ENCODE measurements at regions not wholly inside any gene's neighbourhood (a gene's known extent, or its start where the extent isn't known, plus 50 kb on each side); places are given as distances from the start of the nearest gene placed in this dataset.
"Not testable (repeated sequence)": the region's sequence is repeated elsewhere in the genome, so short reads cannot be mapped to it uniquely, and the experiment has no call there.

DNA sequence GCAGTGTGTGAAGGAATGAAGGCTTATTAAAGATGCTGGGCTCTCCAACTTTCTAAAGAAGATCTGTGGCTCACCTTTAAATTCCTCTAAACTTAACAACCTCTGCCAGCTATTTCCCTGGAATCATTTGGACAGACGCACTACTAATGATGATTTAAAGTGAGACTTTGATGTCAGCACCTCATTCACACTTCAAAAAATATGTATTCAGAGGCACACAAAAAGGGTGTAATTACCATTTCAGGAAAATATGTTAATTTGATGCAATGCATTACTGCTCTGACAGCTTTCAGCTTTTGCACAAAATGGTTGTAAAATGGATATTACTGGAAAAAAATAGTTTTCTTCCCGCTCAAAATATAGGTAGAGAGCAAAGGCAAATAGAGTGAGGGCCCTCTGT is 423.9 kb upstream of the ASIC2 start:
- CTCF ChIA-PET (ENCODE audit: low intra/inter-chr PET ratio, low total read pairs): no interaction called here
- Histone ChIP-seq H2AFZ (ENCODE audit: low read length) (no peak overlapping the region), H3K79me2 (ENCODE audit: insufficient read depth, low read length) (no peaks in the 10 kb centered on the region), H3K4me3 (replicated peaks in 1 of 3; ENCODE audit: insufficient read depth in 1 of 3, low read depth in 2 of 3, low read length in 3 of 3) (no peak overlapping the region), H3K9ac (ENCODE audit: insufficient read depth, low read depth, low read length) (no peak overlapping the region), H3K4me1 (ENCODE audit: insufficient read depth, low read length) (no peaks in the 10 kb centered on the region), H3K36me3 (replicated peaks in 1 of 2; ENCODE audit: control insufficient read depth in 1 of 2, insufficient read depth in 2 of 2, low read length in 2 of 2) (no peaks in the 10 kb centered on the region), H3K9me3 (ENCODE audit: low read length) (no peaks in the 10 kb centered on the region), H3K27ac (ENCODE audit: extremely low read length, insufficient read depth, low read length) (no peak overlapping the region), H4K20me1 (ENCODE audit: insufficient read depth, low read length) (no peaks in the 10 kb centered on the region), H3K4me2 (ENCODE audit: low read depth, low read length) (no peak overlapping the region), H3K27me3 (ENCODE audit: control insufficient read depth in 1 of 2, insufficient read depth in 2 of 2, low read length in 2 of 2) (0 out of 5 replicates have a peak, but pooled peaks cover 0 to 2% of the 10 kb centered on the region in 2 experiments)
- ATAC-seq (no peak), FAIRE-seq (no peak), DNase-seq (ENCODE audit: low spot score) (no peak)
- intact Hi-C loops (cut with micrococcal nuclease; ENCODE audit: unreplicated experiment): no loop called here
- in situ Hi-C loops (cut with HindIII; ENCODE audit: extremely low pct_ligation_motif_present, low pct_unique_long_range_greater_than_20kb): no loop called here
- 0% methylated on average over 2 of the region's 2 CpGs for WGBS (ENCODE audit: low lambda C conversion rate)
- BruUV-seq (replicated peaks): no TSS peak
- POLR2A ChIA-PET: no interaction called here
- TF ChIP-seq ZNF207 (IDR thresholded peaks at IDR 0.05; ENCODE audit: borderline replicate concordance) (no peak), NCOA2 (CRISPR knock-in tag; IDR thresholded peaks at IDR 0.05) (no peak), ZNF33A (CRISPR knock-in tag; IDR thresholded peaks at IDR 0.05; ENCODE audit: borderline replicate concordance) (no peak), ZNF703 (CRISPR knock-in tag; IDR thresholded peaks at IDR 0.05; ENCODE audit: borderline replicate concordance) (no peak), DNMT3B (CRISPR knock-in tag; conservative IDR thresholded peaks at IDR 0.05) (no peak), FOXM1 (CRISPR knock-in tag; IDR thresholded peaks at IDR 0.05) (no peak), ZNF329 (CRISPR knock-in tag; IDR thresholded peaks at IDR 0.05; ENCODE audit: low read depth) (no peak), RFX3 (CRISPR knock-in tag; IDR thresholded peaks at IDR 0.05) (no peak), ZNF34 (CRISPR knock-in tag; IDR thresholded peaks at IDR 0.05; ENCODE audit: borderline replicate concordance) (no peak), ZNF709 (CRISPR knock-in tag; IDR thresholded peaks at IDR 0.05) (no peak), ZNF713 (CRISPR knock-in tag; IDR thresholded peaks at IDR 0.05) (no peak)
- TF ChIP-seq, protein P1, sequence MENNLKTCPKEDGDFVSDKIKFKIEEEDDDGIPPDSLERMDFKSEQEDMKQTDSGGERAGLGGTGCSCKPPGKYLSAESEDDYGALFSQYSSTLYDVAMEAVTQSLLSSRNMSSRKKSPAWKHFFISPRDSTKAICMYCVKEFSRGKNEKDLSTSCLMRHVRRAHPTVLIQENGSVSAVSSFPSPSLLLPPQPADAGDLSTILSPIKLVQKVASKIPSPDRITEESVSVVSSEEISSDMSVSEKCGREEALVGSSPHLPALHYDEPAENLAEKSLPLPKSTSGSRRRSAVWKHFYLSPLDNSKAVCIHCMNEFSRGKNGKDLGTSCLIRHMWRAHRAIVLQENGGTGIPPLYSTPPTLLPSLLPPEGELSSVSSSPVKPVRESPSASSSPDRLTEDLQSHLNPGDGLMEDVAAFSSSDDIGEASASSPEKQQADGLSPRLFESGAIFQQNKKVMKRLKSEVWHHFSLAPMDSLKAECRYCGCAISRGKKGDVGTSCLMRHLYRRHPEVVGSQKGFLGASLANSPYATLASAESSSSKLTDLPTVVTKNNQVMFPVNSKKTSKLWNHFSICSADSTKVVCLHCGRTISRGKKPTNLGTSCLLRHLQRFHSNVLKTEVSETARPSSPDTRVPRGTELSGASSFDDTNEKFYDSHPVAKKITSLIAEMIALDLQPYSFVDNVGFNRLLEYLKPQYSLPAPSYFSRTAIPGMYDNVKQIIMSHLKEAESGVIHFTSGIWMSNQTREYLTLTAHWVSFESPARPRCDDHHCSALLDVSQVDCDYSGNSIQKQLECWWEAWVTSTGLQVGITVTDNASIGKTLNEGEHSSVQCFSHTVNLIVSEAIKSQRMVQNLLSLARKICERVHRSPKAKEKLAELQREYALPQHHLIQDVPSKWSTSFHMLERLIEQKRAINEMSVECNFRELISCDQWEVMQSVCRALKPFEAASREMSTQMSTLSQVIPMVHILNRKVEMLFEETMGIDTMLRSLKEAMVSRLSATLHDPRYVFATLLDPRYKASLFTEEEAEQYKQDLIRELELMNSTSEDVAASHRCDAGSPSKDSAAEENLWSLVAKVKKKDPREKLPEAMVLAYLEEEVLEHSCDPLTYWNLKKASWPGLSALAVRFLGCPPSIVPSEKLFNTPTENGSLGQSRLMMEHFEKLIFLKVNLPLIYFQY (CRISPR knock-in tag; IDR thresholded peaks at IDR 0.05; ENCODE audit: borderline replicate concordance): no peak
- TF ChIP-seq, protein P2, sequence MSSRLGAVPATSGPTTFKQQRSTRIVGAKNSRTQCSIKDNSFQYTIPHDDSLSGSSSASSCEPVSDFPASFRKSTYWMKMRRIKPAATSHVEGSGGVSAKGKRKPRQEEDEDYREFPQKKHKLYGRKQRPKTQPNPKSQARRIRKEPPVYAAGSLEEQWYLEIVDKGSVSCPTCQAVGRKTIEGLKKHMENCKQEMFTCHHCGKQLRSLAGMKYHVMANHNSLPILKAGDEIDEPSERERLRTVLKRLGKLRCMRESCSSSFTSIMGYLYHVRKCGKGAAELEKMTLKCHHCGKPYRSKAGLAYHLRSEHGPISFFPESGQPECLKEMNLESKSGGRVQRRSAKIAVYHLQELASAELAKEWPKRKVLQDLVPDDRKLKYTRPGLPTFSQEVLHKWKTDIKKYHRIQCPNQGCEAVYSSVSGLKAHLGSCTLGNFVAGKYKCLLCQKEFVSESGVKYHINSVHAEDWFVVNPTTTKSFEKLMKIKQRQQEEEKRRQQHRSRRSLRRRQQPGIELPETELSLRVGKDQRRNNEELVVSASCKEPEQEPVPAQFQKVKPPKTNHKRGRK (CRISPR knock-in tag; IDR thresholded peaks at IDR 0.05): no peak

DNA sequence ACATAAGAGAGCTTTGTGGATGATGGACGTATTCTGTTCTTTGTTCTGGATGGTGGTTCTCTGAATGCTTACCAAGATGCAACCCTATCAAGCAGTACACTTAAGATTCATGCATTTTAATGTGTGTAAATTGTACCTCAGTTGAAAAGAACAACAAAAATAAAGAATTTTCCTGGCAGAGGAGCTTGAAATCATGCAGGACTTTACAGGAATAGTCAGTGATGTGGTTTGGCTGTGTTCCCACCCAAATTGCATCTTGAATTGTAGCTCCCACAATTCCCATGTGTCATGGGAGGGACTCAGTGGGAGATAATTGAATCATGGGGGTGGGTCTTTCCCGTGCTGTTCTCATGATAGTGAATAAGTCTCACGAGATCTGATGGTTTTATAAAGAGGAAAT is 430.6 kb upstream of the ASIC2 start:
- H3K4me1 ChIP-seq (ENCODE audit: insufficient read depth, low read length); H3K9me3 ChIP-seq (ENCODE audit: low read length); DNase-seq (ENCODE audit: low spot score); H3K4me3 ChIP-seq (replicated peaks in 1 of 3; ENCODE audit: insufficient read depth in 1 of 3, low read depth in 2 of 3, low read length in 3 of 3); H3K27me3 ChIP-seq (ENCODE audit: control insufficient read depth in 1 of 2, insufficient read depth in 2 of 2, low read length in 2 of 2); H2AFZ ChIP-seq (ENCODE audit: low read length); intact Hi-C loops (cut with micrococcal nuclease; ENCODE audit: unreplicated experiment); H3K27ac ChIP-seq (ENCODE audit: extremely low read length, insufficient read depth, low read length); H3K4me2 ChIP-seq (ENCODE audit: low read depth, low read length); BruUV-seq (replicated peaks); H3K36me3 ChIP-seq (replicated peaks in 1 of 2; ENCODE audit: control insufficient read depth in 1 of 2, insufficient read depth in 2 of 2, low read length in 2 of 2); POLR2A ChIA-PET; in situ Hi-C loops (cut with HindIII; ENCODE audit: extremely low pct_ligation_motif_present, low pct_unique_long_range_greater_than_20kb); ATAC-seq; FAIRE-seq; H3K79me2 ChIP-seq (ENCODE audit: insufficient read depth, low read length); H4K20me1 ChIP-seq (ENCODE audit: insufficient read depth, low read length); H3K9ac ChIP-seq (ENCODE audit: insufficient read depth, low read depth, low read length): not testable (repeated sequence)
- CTCF ChIA-PET (ENCODE audit: low intra/inter-chr PET ratio, low total read pairs): interaction anchor here (0.6 to 1.0 kb wide), 2 partner anchors 22 to 27 kb away, joined by 3 to 4 read pairs; no protein-coding TSS in a partner anchor
- 1% methylated on average over 3 of the region's 3 CpGs for WGBS (ENCODE audit: low lambda C conversion rate)

Measured in HepG2 (cell line).